GM21576 (cell line): ENCODE measurements at regions not wholly inside any gene's neighbourhood (a gene's known extent, or its start where the extent isn't known, plus 50 kb on each side); places are given as distances from the start of the nearest gene placed in this dataset.

ENCODE experiments used
- ATAC-seq: cut with Tn5 transposase; IDR thresholded peaks from one replicate; pipeline ENCODE4 v1.9.1; 2021; ENCODE audit warnings: mild to moderate bottlenecking, moderate library complexity; ENCODE audit not compliant: unreplicated experiment

GRCh38 chrX:97666890-97667289 lies 783.2 kb downstream of the RPA4 start:
- no peak for ATAC-seq

- no peak for ATAC-seq
These were observed 784.4 kb downstream of the RPA4 start for GRCh38 chrX:97668126-97668525.

GRCh38 chrX:97672138-97672537 lies 788.4 kb downstream of the RPA4 start:
- ATAC-seq, result no peak

GRCh38 chrX:97672608-97673007 lies 788.9 kb downstream of the RPA4 start:
- no peak for ATAC-seq

- ATAC-seq, result no peak
These were observed 789.4 kb downstream of the RPA4 start for GRCh38 chrX:97673135-97673534.

GRCh38 chrX:97682991-97683840 lies 799.5 kb downstream of the RPA4 start:
- ATAC-seq, result no peak

GRCh38 chrX:97685753-97686152 lies 802.0 kb downstream of the RPA4 start:
- peak; percentile 80 for ATAC-seq

- no peak for ATAC-seq
These were observed 808.3 kb downstream of the RPA4 start for GRCh38 chrX:97691901-97692455.

GRCh38 chrX:97692575-97692974 lies 808.9 kb downstream of the RPA4 start:
- no peak for ATAC-seq

GRCh38 chrX:97700547-97700946 lies 816.8 kb downstream of the RPA4 start:
- no peak for ATAC-seq

GRCh38 chrX:97704474-97704873 lies 820.8 kb downstream of the RPA4 start:
- ATAC-seq, result no peak

- ATAC-seq, result no peak
These were observed 821.2 kb downstream of the RPA4 start for GRCh38 chrX:97704881-97705280.

- no peak for ATAC-seq
These were observed 822.2 kb downstream of the RPA4 start for GRCh38 chrX:97705936-97706335.

- no peak for ATAC-seq
These were observed 830.4 kb downstream of the RPA4 start for GRCh38 chrX:97714072-97714471.

- no peak for ATAC-seq
These were observed 844.5 kb downstream of the RPA4 start for GRCh38 chrX:97728215-97728614.

- no peak for ATAC-seq
These were observed 856.3 kb downstream of the RPA4 start for GRCh38 chrX:97740044-97740443.

GRCh38 chrX:97740886-97741285 lies 857.2 kb downstream of the RPA4 start:
- no peak for ATAC-seq

GRCh38 chrX:97743014-97743413 lies 859.3 kb downstream of the RPA4 start:
- no peak for ATAC-seq

- ATAC-seq, result no peak
These were observed 863.6 kb downstream of the RPA4 start for GRCh38 chrX:97747346-97747745.

- ATAC-seq, result no peak
These were observed 867.3 kb downstream of the RPA4 start for GRCh38 chrX:97751016-97751415.

GRCh38 chrX:97751735-97752134 lies 868.0 kb downstream of the RPA4 start:
- ATAC-seq, result no peak

GRCh38 chrX:97756879-97757278 lies 873.2 kb downstream of the RPA4 start:
- no peak for ATAC-seq

GRCh38 chrX:97763391-97763790 lies 879.7 kb downstream of the RPA4 start:
- no peak for ATAC-seq
